ENCODE measurements at regions not wholly inside any gene's neighbourhood (a gene's known extent, or its start where the extent isn't known, plus 50 kb on each side); places are given as distances from the start of the nearest gene placed in this dataset.
"Not testable (repeated sequence)": the region's sequence is repeated elsewhere in the genome, so short reads cannot be mapped to it uniquely, and the experiment has no call there.

- no peak for DNase-seq (ENCODE audit: low read depth)
Measured at GRCh38 chr7:65744406-65744805, 128.5 kb upstream of the VKORC1L1 start.

GRCh38 chr7:65746398-65746669, 126.5 kb upstream of the VKORC1L1 start:
- no peak for DNase-seq (ENCODE audit: low read depth)

- no peak for DNase-seq (ENCODE audit: low read depth)
Measured at GRCh38 chr7:65749039-65749438, 123.8 kb upstream of the VKORC1L1 start.

GRCh38 chr7:65749518-65749917, 123.4 kb upstream of the VKORC1L1 start:
- DNase-seq (ENCODE audit: low read depth), result no peak

- DNase-seq (ENCODE audit: low read depth), result no peak
Measured at GRCh38 chr7:65750511-65751344, 122.1 kb upstream of the VKORC1L1 start.

- DNase-seq (ENCODE audit: low read depth), result not testable (repeated sequence)
Measured at GRCh38 chr7:65754070-65754469, 118.8 kb upstream of the VKORC1L1 start.

GRCh38 chr7:65758991-65759390, 113.9 kb upstream of the VKORC1L1 start:
- not testable (repeated sequence) for DNase-seq (ENCODE audit: low read depth)

- DNase-seq (ENCODE audit: low read depth), result not testable (repeated sequence)
Measured at GRCh38 chr7:65762712-65763111, 110.2 kb upstream of the VKORC1L1 start.

GRCh38 chr7:65763114-65763513, 109.8 kb upstream of the VKORC1L1 start:
- not testable (repeated sequence) for DNase-seq (ENCODE audit: low read depth)

GRCh38 chr7:65770473-65771225, 102.2 kb upstream of the VKORC1L1 start:
- not testable (repeated sequence) for DNase-seq (ENCODE audit: low read depth)

GRCh38 chr7:65771226-65771569, 101.7 kb upstream of the VKORC1L1 start:
- DNase-seq (ENCODE audit: low read depth), result not testable (repeated sequence)

- DNase-seq (ENCODE audit: low read depth), result not testable (repeated sequence)
Measured at GRCh38 chr7:65776677-65777076, 96.2 kb upstream of the VKORC1L1 start.

- not testable (repeated sequence) for DNase-seq (ENCODE audit: low read depth)
Measured at GRCh38 chr7:65789943-65790342, 82.9 kb upstream of the VKORC1L1 start.

- not testable (repeated sequence) for DNase-seq (ENCODE audit: low read depth)
Measured at GRCh38 chr7:65791788-65792187, 81.1 kb upstream of the VKORC1L1 start.

- not testable (repeated sequence) for DNase-seq (ENCODE audit: low read depth)
Measured at GRCh38 chr7:65792726-65793125, 80.1 kb upstream of the VKORC1L1 start.

GRCh38 chr7:65794671-65795391, 78.0 kb upstream of the VKORC1L1 start:
- DNase-seq (ENCODE audit: low read depth), result not testable (repeated sequence)

GRCh38 chr7:65795392-65795716, 77.5 kb upstream of the VKORC1L1 start:
- DNase-seq (ENCODE audit: low read depth), result not testable (repeated sequence)

GRCh38 chr7:65796205-65796604, 76.7 kb upstream of the VKORC1L1 start:
- DNase-seq (ENCODE audit: low read depth), result no peak

GRCh38 chr7:65797086-65797485, 75.8 kb upstream of the VKORC1L1 start:
- not testable (repeated sequence) for DNase-seq (ENCODE audit: low read depth)

GRCh38 chr7:65797566-65797965, 75.3 kb upstream of the VKORC1L1 start:
- not testable (repeated sequence) for DNase-seq (ENCODE audit: low read depth)

GRCh38 chr7:65798111-65799075, 74.5 kb upstream of the VKORC1L1 start:
- DNase-seq (ENCODE audit: low read depth), result peak; percentile 53

- not testable (repeated sequence) for DNase-seq (ENCODE audit: low read depth)
Measured at GRCh38 chr7:65800191-65800590, 72.7 kb upstream of the VKORC1L1 start.

Data from non-pigmented ciliary epithelial cell (primary cell).